T-cell (primary cell): ENCODE measurements at regions not wholly inside any gene's neighbourhood (a gene's known extent, or its start where the extent isn't known, plus 50 kb on each side); places are given as distances from the start of the nearest gene placed in this dataset.

ENCODE experiments used
- ATAC-seq, 4 experiments: fragments of 200-7000 bp in 3 of 4; fragments of 150-1000 bp in 1 of 4; cut with Tn5 transposase; replicated peaks in 1 of 4; 1 replicate in 3 of 4; 2 replicates in 1 of 4; pipeline ENCODE4 v1.10.0; 2021; ENCODE audit warnings: moderate library complexity in 3 of 4, mild to moderate bottlenecking in 2 of 4, moderate number of reproducible peaks in 1 of 4
- CTCF ChIA-PET, 2 donors: fragments of 300-600 bp; sonication (Branson Sonifier 250); formaldehyde crosslinking; loops; one replicate each; lab custom pipeline; 2022; ENCODE audit warnings: antibody characterized with exemption in 2 of 2; lab: Charles Lee
- POLR2A ChIA-PET, 2 donors: fragments of 300-600 bp; sonication (Branson Sonifier 250); formaldehyde crosslinking; loops; one replicate each; lab custom pipeline; 2022; ENCODE audit warnings: antibody characterized with exemption in 2 of 2; lab: Charles Lee
- DNase-seq, 35 experiments: peaks; one replicate each; pipeline versions ENCODE4 v3.0.0 to v3.0.0-alpha.2; 2013 to 2023
- H3K27ac ChIP-seq: one replicate; pipeline ENCODE4 v1.5.1; 2013; ENCODE audit warnings: low read length
- H3K27me3 ChIP-seq, 2 experiments: replicated peaks in 1 of 2; 1 replicate in 1 of 2; 2 replicates in 1 of 2; pipeline versions ENCODE4 v1.6.1 to v1.7.0; 2013; ENCODE audit warnings: low read length in 1 of 2, mixed read lengths in 1 of 2; ENCODE audit not compliant: control insufficient read depth in 2 of 2, insufficient read depth in 2 of 2; ENCODE audit errors: extremely low read depth in 1 of 2
- H3K36me3 ChIP-seq, 2 donors: 1 replicate in 1 of 2; 2 replicates in 1 of 2; pipeline versions ENCODE4 v1.6.1 to v1.7.0; 2013; ENCODE audit warnings: low read length in 1 of 2; ENCODE audit not compliant: control insufficient read depth in 2 of 2, insufficient read depth in 1 of 2; ENCODE audit errors: extremely low read depth in 1 of 2
- H3K4me1 ChIP-seq, 2 experiments: 1 replicate in 1 of 2; 2 replicates in 1 of 2; pipeline versions ENCODE4 v1.6.1 to v1.7.0; 2013; ENCODE audit warnings: low read length in 2 of 2, mixed read lengths in 1 of 2; ENCODE audit not compliant: insufficient read depth in 2 of 2, control insufficient read depth in 1 of 2; ENCODE audit errors: extremely low read depth in 1 of 2
- H3K4me3 ChIP-seq, 2 donors: 1 replicate in 1 of 2; 2 replicates in 1 of 2; pipeline versions ENCODE4 v1.5.1 to v1.7.0; 2013; ENCODE audit warnings: mild to moderate bottlenecking in 2 of 2, low read length in 1 of 2, moderate library complexity in 1 of 2; ENCODE audit not compliant: control insufficient read depth in 1 of 2; ENCODE audit errors: extremely low read depth in 1 of 2
- H3K9me3 ChIP-seq: 2 replicates; pipeline ENCODE4 v1.7.0; 2013
- H3K27ac Mint-ChIP-seq, 2 donors: one replicate each; pipeline ENCODE4 v1.8.0; 2020 to 2021; ENCODE audit warnings: mild to moderate bottlenecking in 2 of 2, mixed read lengths in 2 of 2
- H3K27me3 Mint-ChIP-seq, 2 donors: one replicate each; pipeline ENCODE4 v1.8.0; 2021 to 2022; ENCODE audit warnings: mixed read lengths in 2 of 2
- H3K36me3 Mint-ChIP-seq: one replicate; pipeline ENCODE4 v1.8.0; 2021; ENCODE audit warnings: mixed read lengths
- H3K4me1 Mint-ChIP-seq, 3 donors: one replicate each; pipeline ENCODE4 v1.8.0; 2020 to 2022; ENCODE audit warnings: mixed read lengths in 3 of 3, mild to moderate bottlenecking in 1 of 3
- H3K4me3 Mint-ChIP-seq, 3 donors: one replicate each; pipeline ENCODE4 v1.8.0; 2020 to 2022; ENCODE audit warnings: mild to moderate bottlenecking in 3 of 3, mixed read lengths in 3 of 3, moderate library complexity in 3 of 3
- H3K9me3 Mint-ChIP-seq, 3 donors: one replicate each; pipeline ENCODE4 v1.8.0; 2020 to 2022; ENCODE audit warnings: mixed read lengths in 3 of 3
- WGBS: methylation state at CpG from one replicate; pipeline ENCODE4 v1.1.5; 2013; ENCODE audit warnings: missing lambda C conversion rate; ENCODE audit not compliant: insufficient coverage; 5-methylcytosine and 5-hydroxymethylcytosine counted together

DNA sequence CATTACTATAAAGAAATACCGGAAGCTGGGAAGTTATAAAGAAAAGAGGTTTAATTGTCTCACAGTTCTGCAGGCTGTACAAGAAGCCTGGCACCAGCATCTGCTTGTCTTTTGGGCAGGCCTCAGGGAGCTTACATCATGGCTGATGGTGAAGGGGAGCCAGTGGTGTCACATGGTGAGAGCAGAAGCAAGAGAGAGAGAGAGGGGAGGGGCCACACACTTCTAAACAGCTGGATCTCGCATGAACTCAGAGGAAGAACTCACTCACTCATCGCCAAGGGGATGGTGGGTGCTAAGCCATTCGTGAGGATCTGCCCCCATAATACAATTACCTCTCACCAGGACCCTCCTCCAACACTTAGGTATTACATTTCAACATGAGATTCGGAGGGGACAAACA is 51.8 kb upstream of the ANKRD34C start:
- Histone ChIP-seq H3K27ac (no peak overlapping the region), H3K9me3 (peaks cover 2% of the 10 kb centered on the region), H3K4me3 (no peak overlapping the region), H3K27me3 (peaks cover 0 to 4% of the 10 kb centered on the region in 2 experiments), H3K4me1 (no peaks in the 10 kb centered on the region), H3K36me3 (no peaks in the 10 kb centered on the region)
- Mint-ChIP-seq H3K36me3 (no peaks in the 10 kb centered on the region), H3K9me3 (peaks cover 8 to 28% (median 11%) of the 10 kb centered on the region in 3 donors), H3K4me1 (no peaks in the 10 kb centered on the region), H3K27me3 (peaks cover 15 to 20% of the 10 kb centered on the region in 2 donors), H3K27ac (no peak overlapping the region), H3K4me3 (no peak overlapping the region)
- POLR2A ChIA-PET, result no interaction called here
- ATAC-seq (no peak), DNase-seq (no peak)
- CTCF ChIA-PET, result no interaction called here
- WGBS, result no CpG with 5 or more reads among the region's 5 CpGs

DNA sequence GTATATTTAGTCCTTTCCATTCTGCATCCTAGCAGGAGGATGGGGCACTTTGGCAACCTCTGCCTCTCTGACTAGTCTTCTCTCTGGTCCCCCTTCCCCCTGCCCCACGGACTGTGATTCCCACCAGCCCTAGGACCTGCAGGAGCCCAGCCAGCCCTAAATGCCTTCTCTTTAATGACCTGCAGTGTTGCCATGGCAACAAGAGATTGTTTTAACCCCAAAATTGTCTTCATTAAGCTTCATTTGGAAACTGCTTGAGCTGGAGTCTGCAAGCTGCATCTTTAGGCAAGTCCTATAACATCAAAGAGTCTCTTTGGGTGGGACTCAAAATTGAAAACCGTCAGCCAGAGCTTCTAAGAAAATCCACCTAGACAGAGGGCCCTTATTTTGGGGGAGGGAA is 59.7 kb upstream of the ANKRD34C start:
- CTCF ChIA-PET, result interaction anchor here in 1 of 2 donors (0.6 kb wide), 1 partner anchor 9 kb away, joined by 4 read pairs; no protein-coding TSS in a partner anchor
- Histone ChIP-seq H3K36me3 (no peaks in the 10 kb centered on the region), H3K4me3 (no peak overlapping the region), H3K9me3 (peaks cover under 1% of the 10 kb centered on the region), H3K27me3 (peaks cover 0 to 28% of the 10 kb centered on the region in 2 experiments), H3K4me1 (no peaks in the 10 kb centered on the region), H3K27ac (no peak overlapping the region)
- H3K9me3 Mint-ChIP-seq, result peaks cover 0 to 1% (median under 1%) of the 10 kb centered on the region in 3 donors
- H3K4me1 Mint-ChIP-seq, result no peaks in the 10 kb centered on the region
- ATAC-seq (no peak), DNase-seq (no peak)
- H3K36me3 Mint-ChIP-seq, result no peaks in the 10 kb centered on the region
- WGBS, result 18% methylated on average over 1 of the region's 2 CpGs
- no peak overlapping the region for H3K4me3 Mint-ChIP-seq
- H3K27me3 Mint-ChIP-seq, result peaks cover 33 to 46% of the 10 kb centered on the region in 2 donors
- H3K27ac Mint-ChIP-seq, result no peak overlapping the region
- POLR2A ChIA-PET, result no interaction called here

DNA sequence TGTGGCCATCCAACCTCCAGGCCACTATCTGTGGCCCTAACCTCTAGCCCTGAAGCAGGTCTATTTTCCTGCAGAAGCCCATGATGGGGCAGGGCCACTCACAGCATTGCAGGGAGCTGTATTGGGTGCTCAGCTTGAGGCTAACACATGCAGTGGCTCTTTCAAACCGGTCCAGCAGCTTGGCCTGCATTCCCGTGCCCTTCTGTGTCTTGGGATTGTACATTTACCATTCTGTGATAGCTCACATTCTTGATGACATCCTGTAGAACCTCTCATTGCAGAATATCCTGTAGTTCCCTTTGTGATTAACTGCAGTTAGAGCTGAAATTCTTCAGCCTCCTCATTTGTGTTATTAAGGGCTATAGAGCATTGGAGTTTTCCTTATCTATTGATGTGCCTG is 60.8 kb upstream of the ANKRD34C start:
- Histone ChIP-seq H3K4me1 (no peaks in the 10 kb centered on the region), H3K27me3 (peaks cover 0 to 28% of the 10 kb centered on the region in 2 experiments), H3K4me3 (no peak overlapping the region), H3K27ac (no peak overlapping the region), H3K36me3 (no peaks in the 10 kb centered on the region), H3K9me3 (no peaks in the 10 kb centered on the region)
- H3K4me1 Mint-ChIP-seq, result no peaks in the 10 kb centered on the region
- ChIA-PET POLR2A (no interaction called here), CTCF (no interaction called here)
- DNase-seq (no peak), ATAC-seq (no peak)
- peaks cover 40 to 49% of the 10 kb centered on the region in 2 donors for H3K27me3 Mint-ChIP-seq
- WGBS, result 33% methylated on average over 1 of the region's 2 CpGs
- peaks cover 5 to 9% (median 6%) of the 10 kb centered on the region in 3 donors for H3K9me3 Mint-ChIP-seq
- no peak overlapping the region for H3K27ac Mint-ChIP-seq
- no peak overlapping the region for H3K4me3 Mint-ChIP-seq
- peaks cover 4% of the 10 kb centered on the region for H3K36me3 Mint-ChIP-seq

DNA sequence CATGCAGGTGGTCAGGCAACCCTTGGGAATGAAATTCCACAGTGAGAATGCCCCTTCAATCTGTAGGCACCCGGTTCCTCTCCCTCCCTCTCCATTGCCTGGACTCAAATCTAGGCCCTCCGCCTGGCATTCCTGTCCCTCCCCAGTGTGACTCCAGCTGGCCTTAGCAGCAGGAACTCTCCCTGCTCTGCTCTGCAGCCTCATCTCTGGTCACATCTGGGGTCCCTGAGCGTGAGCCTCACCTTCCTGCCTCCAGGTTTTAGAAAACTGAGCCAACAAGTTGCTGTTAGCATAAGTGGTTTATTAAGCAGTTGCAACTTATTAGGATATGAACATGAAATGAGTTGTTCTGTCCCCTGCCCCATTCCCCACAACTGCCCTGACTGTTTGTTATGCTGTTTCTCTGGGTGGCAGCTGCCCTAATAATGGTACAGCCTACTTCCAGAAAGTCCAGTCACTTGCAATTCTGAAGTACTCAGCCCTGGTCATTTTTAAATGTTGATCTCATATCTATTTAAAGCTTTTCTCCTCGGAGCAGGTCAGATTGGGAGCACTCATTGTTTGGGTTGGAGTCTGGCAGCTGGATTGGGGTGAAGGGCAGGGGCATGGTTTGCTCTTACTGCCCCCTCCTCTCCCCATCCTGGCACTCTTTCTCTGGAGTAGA is 63.0 kb upstream of the ANKRD34C start:
- Mint-ChIP-seq H3K4me1 (no peaks in the 10 kb centered on the region), H3K27me3 (peaks cover 43 to 51% of the 10 kb centered on the region in 2 donors), H3K9me3 (peaks cover 5 to 13% (median 6%) of the 10 kb centered on the region in 3 donors), H3K27ac (no peak overlapping the region), H3K4me3 (no peak overlapping the region), H3K36me3 (peaks cover 4% of the 10 kb centered on the region)
- no peaks in the 10 kb centered on the region for H3K4me1 ChIP-seq
- H3K36me3 ChIP-seq, result no peaks in the 10 kb centered on the region
- H3K4me3 ChIP-seq, result no peak overlapping the region
- no peaks in the 10 kb centered on the region for H3K9me3 ChIP-seq
- 58% methylated on average over 3 of the region's 4 CpGs for WGBS
- ChIA-PET POLR2A (no interaction called here), CTCF (no interaction called here)
- DNase-seq (no peak), ATAC-seq (no peak)
- H3K27me3 ChIP-seq, result peaks cover 0 to 24% of the 10 kb centered on the region in 2 experiments
- H3K27ac ChIP-seq, result no peak overlapping the region

DNA sequence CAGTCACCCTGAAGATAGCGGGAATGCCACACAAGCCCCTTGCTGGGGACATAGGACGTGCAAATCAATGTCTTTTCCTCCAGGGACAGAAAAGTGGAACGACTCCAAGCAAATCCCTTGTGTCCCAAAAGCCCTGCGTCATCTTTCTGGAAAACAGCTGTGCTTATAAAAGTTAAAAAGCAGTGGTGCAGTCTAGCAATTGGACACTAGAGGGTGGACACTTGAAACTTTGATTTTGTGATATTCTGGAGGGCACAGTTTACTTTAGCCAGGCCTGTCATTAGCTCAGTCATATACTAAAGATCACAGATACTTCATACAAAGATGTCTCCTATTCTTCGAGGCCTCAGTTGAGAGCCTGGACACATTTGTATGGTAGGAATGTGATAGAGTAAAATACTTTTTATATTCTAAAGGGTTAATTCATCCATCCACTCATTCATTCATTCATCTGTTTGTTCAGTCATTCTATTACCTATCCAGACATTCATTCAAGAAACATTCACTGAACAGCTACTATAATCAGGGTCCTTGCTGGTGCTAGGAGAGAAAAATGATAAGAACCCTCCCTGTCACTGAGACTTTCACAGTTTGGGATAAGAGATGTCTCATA is 63.8 kb upstream of the ANKRD34C start:
- CTCF ChIA-PET, result no interaction called here
- WGBS, result 82% methylated on average over 2 of the region's 5 CpGs
- peaks cover 5 to 13% (median 6%) of the 10 kb centered on the region in 3 donors for H3K9me3 Mint-ChIP-seq
- H3K36me3 ChIP-seq, result no peaks in the 10 kb centered on the region
- no peak overlapping the region for H3K27ac Mint-ChIP-seq
- H3K27me3 ChIP-seq, result peaks cover 0 to 26% of the 10 kb centered on the region in 2 experiments
- ATAC-seq (no peak), DNase-seq (no peak)
- no peak overlapping the region for H3K27ac ChIP-seq
- peaks cover 42 to 50% of the 10 kb centered on the region in 2 donors for H3K27me3 Mint-ChIP-seq
- H3K4me3 ChIP-seq, result no peak overlapping the region
- no peaks in the 10 kb centered on the region for H3K4me1 Mint-ChIP-seq
- H3K36me3 Mint-ChIP-seq, result peaks cover 4% of the 10 kb centered on the region
- POLR2A ChIA-PET, result no interaction called here
- H3K9me3 ChIP-seq, result no peaks in the 10 kb centered on the region
- no peaks in the 10 kb centered on the region for H3K4me1 ChIP-seq
- H3K4me3 Mint-ChIP-seq, result no peak overlapping the region

DNA sequence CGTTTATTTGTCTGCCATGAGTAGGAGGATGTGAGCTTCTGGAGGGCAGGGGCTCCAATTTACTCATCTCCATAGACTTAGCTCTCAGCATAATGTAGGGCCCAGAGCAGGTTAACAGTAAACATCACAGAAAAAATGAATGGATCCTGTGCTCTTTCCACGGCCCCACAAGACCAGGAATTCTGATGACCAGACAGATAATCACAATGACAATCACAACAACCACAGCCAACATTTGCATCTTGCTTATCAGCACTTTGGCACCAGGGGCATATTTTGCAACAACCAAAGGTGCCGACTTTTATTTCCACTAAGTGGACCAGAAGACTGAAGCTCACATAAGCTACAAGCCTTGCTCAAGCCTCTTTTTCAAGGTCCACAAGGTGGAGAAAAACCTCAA is 68.9 kb upstream of the ANKRD34C start:
- peaks cover 4% of the 10 kb centered on the region for H3K36me3 Mint-ChIP-seq
- no peak overlapping the region for H3K27ac Mint-ChIP-seq
- ATAC-seq, result no peak
- H3K27ac ChIP-seq, result no peak overlapping the region
- no peaks in the 10 kb centered on the region for H3K4me1 Mint-ChIP-seq
- peaks cover 50 to 63% of the 10 kb centered on the region in 2 donors for H3K27me3 Mint-ChIP-seq
- H3K4me3 ChIP-seq, result no peak overlapping the region
- H3K9me3 ChIP-seq, result no peaks in the 10 kb centered on the region
- no peak overlapping the region for H3K4me3 Mint-ChIP-seq
- H3K4me1 ChIP-seq, result no peaks in the 10 kb centered on the region
- peaks cover 5 to 13% (median 6%) of the 10 kb centered on the region in 3 donors for H3K9me3 Mint-ChIP-seq
- ChIA-PET POLR2A (no interaction called here), CTCF (no interaction called here)
- WGBS, result 58% methylated on average over 2 of the region's 3 CpGs
- H3K27me3 ChIP-seq, result peaks cover 0 to 35% of the 10 kb centered on the region in 2 experiments
- no peak for DNase-seq
- H3K36me3 ChIP-seq, result no peaks in the 10 kb centered on the region
